GM19239 (cell line): ENCODE measurements at regions not wholly inside any gene's neighbourhood (a gene's known extent, or its start where the extent isn't known, plus 50 kb on each side); places are given as distances from the start of the nearest gene placed in this dataset.

Experiments
- DNase-seq: peaks from one replicate; pipeline ENCODE4 v3.0.0; 2011; ENCODE audit warnings: low spot score; ENCODE audit not compliant: insufficient read length
- FAIRE-seq: peaks from 2 replicates; lab custom pipeline; 2011; peaks lifted over from hg19 to GRCh38; lab: Jason Lieb, UNC

GRCh38 chr5:61596265-61596664 lies 264.2 kb downstream of the ZSWIM6 start:
- no peak for DNase-seq
- FAIRE-seq = no peak

- DNase-seq (no peak), FAIRE-seq (no peak)
Measured at GRCh38 chr5:61597684-61598083, 265.6 kb downstream of the ZSWIM6 start.

- DNase-seq = no peak
Measured at GRCh38 chr5:61598126-61598525, 266.1 kb downstream of the ZSWIM6 start.

GRCh38 chr5:61599370-61600122 lies 267.5 kb downstream of the ZSWIM6 start:
- DNase-seq = no peak
- no peak for FAIRE-seq

More at GRCh38 chr5:61598126-61598525, 266.1 kb downstream of the ZSWIM6 start:
- FAIRE-seq = no peak

- no peak for FAIRE-seq
- DNase-seq = no peak
Measured at GRCh38 chr5:61600123-61600444, 268.0 kb downstream of the ZSWIM6 start.

- FAIRE-seq (no peak), DNase-seq (no peak)
Measured at GRCh38 chr5:61600945-61601511, 269.0 kb downstream of the ZSWIM6 start.

DNA sequence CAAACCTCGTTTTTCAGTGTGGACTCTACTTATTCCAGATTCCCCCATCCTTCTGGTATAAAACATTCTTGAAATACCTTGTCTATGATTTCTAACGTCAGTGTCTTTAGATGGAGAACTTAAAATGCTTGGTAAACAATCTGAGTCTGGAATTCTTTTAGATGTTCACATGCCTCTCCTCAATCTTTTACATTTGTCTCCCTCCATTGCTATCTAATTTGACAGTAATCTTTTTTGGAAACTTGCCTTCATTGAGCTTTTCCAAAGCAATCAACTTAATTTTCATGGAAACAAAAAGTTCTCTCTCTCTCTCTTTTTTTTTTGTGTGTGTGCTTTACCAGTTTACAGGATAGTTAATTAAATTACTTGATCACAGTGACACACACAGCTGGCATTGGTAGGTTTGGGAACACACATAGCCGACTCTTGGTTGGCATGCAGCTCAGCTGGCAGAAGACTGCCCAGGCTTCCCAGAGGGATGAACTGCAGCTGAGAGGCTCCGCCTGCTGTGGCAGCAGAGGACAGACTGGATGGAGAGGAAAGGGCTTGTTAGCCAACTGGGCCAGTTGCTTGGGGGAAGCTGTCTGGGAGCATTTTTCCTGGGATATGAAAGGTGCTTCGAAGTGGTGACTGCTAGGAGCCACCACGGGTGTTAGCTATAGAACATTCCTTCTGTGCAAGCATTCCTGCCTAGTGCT lies 271.3 kb downstream of the ZSWIM6 start:
- DNase-seq (no peak), FAIRE-seq (no peak)

DNA sequence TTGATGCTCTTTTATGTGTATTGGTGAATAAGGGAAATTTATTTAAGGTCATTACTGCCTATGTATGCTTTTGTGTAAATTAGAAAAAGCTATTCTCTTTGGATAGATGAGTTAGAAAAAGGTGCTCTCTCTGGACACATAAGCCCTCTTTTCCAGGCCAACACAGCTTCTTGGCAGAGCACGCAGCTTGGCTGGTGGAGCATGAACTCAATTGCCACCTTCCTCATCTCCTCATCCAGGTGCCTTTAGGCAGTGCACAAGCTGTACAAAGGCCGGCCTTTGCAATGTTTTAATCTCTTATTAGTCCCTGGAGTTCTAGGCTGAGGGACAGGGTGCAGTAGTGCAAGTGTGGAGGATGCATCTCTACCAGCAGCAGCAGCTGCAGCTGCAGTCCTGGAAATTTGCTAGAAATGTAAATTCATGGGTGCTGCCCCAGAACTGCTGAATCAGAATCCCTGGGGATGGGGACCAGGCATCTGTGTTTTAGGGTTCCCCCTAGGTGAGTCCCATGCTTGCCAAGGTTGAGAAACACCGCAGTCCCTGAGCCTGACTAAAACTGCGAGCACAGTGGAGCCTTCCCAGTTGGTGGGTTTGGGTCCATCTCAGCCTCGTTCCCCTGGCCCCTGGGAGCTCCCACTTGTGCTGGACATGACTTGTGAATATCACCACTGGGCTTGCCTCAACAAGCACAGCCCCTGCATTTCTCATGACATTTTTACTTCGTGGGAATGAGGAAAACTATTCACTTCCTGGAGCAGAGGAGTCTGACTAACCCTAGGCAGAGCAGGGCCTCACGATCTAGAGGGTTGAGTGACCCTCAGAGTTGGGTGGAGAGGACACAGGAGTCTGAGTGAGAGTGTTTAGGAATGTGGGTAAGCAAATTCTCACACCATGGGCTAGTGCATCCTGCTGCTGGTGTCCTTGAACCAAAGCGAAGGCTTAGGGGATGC lies 272.3 kb downstream of the ZSWIM6 start:
- FAIRE-seq = no peak
- no peak for DNase-seq

DNA sequence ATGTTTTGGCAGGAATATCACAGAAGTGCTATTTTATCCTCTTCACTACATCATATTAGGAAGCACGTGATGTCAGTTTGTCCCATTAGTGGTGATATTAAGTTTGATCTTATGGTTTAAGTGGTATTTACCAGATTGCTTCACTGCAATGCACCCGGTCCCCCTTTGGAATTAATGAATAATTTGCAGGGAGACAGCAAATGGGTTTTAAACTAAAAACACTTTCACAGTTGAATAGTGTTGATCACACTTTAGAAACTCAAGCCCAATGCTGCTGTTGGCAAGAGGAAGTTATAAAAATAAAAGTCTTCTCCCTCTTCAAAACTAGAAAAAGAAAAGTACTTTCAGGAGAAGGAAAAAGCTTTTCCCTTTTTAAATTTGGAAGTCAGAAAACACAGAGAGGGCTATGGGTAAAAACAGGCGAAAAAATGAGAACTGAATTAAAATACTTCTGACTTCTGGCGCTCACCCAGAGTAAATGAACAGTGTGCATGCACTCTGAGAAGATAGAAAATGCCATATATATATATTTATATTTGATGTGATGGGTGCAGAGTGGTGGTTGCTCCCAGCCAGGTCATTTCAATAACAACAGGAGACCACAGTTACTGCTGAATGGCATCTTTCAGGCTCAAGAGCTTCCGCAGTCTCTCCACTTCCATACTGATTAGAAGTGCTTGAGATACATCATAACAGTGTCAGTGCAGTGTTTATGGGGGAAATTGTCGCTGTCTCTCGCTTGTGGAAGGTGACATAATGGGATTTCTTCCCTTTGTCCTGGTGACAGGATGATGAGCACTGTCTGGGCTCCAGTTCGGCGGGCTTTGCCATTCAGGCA lies 278.0 kb downstream of the ZSWIM6 start:
- DNase-seq = no peak
- FAIRE-seq = no peak

DNA sequence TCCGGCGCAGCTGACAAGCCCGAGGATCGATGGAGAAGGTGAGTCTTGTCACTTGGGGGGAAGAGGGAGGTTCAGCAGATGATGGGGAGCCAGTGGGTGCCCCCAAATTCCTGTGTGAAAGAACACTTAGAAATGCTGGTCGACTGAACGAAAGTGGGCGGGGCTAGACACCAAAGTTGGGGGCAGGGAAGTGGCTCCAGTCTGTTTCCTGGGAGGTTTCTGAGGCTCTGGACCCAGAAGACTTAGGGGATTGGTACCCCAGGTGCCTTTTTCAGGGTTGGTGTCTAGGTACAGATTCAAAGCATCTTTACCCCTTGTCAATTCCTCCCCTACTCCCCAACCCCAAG lies 278.6 kb downstream of the ZSWIM6 start:
- no peak for DNase-seq
- no peak for FAIRE-seq

GRCh38 chr5:61612431-61612830 lies 280.4 kb downstream of the ZSWIM6 start:
- FAIRE-seq = no peak

DNA sequence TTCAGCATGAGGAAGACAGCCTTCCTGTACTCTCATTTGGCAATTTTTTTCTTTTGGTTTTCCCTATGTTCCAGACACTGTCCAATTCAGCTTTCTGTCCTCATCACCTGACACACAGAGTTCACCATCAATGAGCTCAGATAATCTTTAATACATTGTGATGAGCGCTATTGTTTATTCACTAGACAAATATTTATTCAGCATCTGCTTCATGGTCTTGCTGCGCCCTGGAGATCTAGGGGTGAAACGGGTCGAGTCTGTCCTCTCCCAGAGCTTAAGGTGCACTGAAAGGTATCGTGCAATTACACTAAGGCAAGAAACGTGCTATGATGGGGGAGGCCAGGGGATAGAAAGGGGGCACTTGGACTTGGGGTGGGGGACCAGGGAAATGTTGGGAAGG lies 281.6 kb downstream of the ZSWIM6 start:
- DNase-seq (no peak), FAIRE-seq (no peak)

More at GRCh38 chr5:61612431-61612830, 280.4 kb downstream of the ZSWIM6 start:
- no peak for DNase-seq

DNA sequence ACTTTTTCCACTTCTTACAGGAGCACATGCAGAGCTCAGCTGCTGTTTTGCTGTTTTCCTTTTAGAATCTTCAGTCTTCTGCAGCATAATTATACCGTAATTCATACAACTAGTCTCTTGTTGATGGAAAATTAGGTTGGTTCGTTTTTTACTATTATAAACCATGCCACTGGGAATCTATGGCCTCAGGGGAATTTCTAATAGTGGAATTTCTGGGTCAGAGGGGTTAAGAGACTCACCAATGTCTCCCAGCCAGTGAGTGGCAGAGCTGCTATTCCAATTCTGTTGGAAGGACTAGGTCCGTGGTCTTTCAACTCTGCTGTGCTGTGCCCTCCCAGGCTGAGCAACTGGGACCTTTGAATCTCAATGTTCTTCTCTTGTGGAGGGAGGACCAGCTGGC lies 282.5 kb downstream of the ZSWIM6 start:
- FAIRE-seq (no peak), DNase-seq (no peak)

DNA sequence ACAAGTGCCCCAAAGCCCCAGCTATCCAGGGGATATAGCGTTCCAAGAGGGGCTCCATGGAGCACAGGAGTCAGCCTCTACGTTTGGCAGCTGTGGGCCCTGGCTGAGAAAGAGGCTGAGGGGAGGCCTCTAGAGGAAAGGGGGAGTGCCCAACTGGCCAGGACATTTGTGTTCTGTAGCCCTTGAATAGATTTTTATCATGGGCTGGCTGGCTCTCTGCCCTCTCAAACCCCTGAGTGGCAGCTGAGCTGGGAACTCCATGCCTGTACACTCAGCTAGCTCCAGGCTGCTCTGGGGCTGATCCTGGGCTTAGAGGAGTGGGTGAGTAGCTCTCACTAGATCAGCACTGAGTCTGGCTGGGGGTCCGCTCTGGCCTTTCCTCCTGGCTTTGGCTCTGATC lies 285.0 kb downstream of the ZSWIM6 start:
- no peak for DNase-seq

DNA sequence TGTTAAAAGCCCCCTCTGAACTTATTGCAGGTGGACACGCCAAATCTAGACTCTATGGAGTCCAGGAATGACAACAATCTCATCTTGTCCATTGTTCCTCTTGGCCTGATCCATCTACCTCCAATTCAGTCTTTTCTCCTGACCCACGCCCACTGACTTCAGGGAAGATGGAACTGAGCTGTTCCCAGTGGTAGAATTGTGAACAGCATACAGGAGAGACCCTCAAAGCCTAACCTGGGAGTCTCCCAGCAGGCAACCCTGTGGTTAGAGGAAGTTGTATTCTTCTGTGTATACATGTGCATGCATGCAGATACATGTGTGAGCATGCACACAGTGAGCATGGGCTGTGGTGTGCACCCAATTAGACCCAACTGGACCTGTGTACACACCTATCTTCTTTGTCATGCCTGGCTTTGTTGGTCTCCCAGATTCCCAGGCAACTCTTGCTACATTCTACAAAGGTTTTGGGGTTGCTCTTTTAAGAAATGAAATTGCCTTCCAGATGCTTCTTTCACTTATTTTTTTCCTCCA lies 286.0 kb downstream of the ZSWIM6 start:
- no peak for FAIRE-seq
- no peak for DNase-seq

More for the DNA sequence above, 285.0 kb downstream of the ZSWIM6 start:
- FAIRE-seq = no peak

DNA sequence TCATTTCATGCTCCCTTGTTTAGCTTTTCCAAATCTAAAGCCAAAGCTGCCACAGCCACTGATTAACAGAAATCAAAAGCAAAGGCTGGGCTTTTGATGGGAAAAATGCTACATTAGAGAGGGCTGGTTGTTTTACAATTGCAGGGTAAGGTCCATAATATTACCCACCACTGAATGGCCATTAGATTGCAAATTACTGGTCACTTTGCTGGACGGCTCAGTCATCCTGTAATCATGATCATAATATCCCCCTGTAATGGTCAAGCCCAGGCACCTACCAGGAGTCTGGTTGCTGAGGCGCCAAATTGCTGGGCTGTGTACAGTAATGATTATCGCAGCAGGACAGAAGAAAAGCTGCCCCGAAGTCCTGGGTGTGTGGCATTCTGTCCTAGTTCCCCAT lies 286.5 kb downstream of the ZSWIM6 start:
- FAIRE-seq (no peak), DNase-seq (no peak)

DNA sequence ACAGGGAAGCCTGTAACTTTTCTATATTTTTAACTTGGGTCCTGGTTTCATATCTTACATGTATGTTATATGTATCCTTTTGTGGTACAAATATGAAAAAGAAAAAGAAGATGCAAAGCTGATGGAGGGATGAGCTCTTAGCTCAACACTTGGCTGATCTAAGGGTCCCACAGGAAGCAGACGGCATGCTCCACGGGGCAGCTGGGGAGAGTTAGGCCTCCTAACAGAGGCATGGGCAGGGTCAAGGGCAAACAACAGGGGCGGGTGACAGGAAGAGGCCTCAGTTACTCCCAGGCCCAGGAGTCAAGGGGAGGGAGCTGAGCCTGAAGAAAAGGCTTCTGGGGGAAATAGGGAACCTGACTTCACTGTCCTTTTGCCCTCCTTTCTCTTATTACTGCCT lies 287.2 kb downstream of the ZSWIM6 start:
- no peak for FAIRE-seq

GRCh38 chr5:61619777-61620518 lies 287.9 kb downstream of the ZSWIM6 start:
- FAIRE-seq = no peak
- no peak for DNase-seq

More for the DNA sequence above, 287.2 kb downstream of the ZSWIM6 start:
- no peak for DNase-seq

- no peak for DNase-seq
- no peak for FAIRE-seq
Measured at GRCh38 chr5:61620699-61621182, 288.7 kb downstream of the ZSWIM6 start.
